Fibroblast of skin of left biceps (primary cell): ENCODE measurements at regions not wholly inside any gene's neighbourhood (a gene's known extent, or its start where the extent isn't known, plus 50 kb on each side); places are given as distances from the start of the nearest gene placed in this dataset.

Experiments used
- DNase-seq, 2 experiments: peaks; one replicate each; pipeline ENCODE4 v3.0.0-alpha.2; 2013; ENCODE audit warnings: low read depth in 2 of 2

DNA sequence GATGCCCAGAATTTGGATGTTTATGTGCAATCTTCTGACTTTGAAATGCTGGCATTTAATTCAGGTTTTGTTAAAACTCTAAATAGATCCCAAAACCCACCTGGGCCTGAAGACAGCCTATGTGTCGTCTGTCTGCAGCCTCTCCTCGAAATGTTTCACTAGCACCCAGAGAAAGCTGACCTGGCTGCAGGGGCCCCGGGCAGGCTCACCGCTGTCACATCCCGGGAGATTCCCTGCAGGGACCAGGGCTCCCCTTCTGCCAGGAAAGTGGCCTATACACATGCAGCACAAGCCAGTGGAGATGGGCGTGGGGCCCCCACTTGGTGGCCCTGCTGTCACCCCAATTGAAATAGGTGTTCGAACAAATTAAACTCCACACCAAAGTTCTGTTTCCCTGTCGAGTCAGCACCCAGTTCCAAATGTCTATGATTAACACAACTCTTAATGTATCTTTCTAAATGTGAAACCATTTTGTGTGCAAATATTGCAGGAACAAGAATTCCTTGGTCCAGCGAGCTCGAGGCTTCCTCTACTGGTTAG is 145.8 kb upstream of the ZNF507 start:
- no peak for DNase-seq

DNA sequence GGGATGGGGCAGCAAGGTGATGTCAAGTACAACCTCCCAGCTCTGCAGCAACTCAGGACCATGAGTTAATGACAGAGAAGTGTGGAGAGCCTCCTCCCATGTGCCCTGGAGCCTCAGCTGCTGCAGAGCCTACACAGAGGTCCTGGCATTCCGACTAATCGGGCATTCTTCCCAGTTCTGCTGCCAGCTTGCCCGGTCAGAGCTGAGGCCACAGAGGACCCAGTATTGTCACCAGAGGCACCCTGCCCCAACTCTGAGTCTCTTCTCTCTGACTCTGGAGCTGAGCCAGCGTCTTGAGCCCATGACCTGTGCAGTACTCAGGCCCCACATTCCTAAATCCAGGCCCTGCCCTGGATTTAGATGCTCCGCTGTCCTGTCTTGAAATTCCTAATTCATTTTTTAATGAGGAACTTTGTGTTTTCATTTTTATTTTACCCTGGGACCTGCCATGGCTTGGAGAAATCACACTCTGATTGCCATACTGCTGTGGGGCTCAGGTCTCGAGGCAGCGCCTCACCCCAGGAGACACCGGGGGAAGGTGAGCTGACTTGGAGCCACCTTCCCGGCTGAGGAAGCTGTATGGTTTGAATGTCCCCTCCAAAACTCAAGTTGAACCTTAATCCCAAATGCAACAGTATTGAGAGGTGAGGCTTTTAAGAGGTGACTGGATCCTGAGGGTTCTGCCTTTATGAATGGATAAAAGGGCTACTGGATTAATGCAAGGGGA is 144.9 kb upstream of the ZNF507 start:
- no peak for DNase-seq

DNA sequence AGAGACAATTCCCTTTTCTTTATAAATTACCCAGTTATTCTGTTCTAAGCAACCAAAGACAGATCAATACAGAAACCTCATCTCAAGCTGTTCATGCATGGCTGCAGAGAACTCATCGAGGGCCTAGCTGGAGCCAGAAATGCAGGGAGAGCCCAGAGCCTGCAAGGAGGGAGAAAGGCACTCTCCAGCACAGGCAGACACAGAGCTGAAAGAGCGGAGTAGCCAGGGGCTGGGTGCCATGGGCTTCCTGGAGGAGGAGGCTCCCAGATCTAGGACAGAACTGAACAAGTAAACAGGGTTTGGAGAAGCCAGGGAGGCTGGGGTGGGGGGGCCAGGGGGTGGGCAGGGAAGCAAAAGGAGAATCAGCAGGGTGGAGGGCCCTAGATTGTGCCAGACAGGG is 144.2 kb upstream of the ZNF507 start:
- DNase-seq, result no peak

DNA sequence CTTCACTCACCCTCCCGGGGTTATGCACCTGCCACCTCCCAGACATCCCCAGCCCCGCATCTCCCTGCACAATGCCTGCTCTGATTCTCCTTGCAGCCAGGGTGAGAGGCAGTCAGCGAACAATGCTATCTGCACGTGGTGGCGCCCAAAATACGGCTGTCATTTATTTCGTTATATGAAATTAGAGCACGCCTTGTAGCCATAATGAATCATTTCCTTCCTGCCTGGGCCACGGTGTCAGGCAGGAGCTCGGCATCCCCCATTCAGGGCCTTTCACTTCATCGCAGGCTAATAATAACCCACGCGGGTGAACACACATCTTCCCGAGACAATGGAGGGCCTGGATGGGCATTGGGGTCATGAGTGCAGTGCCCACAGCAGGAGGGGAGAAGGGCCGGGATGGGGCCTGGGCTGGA is 143.8 kb upstream of the ZNF507 start:
- DNase-seq, result no peak

DNA sequence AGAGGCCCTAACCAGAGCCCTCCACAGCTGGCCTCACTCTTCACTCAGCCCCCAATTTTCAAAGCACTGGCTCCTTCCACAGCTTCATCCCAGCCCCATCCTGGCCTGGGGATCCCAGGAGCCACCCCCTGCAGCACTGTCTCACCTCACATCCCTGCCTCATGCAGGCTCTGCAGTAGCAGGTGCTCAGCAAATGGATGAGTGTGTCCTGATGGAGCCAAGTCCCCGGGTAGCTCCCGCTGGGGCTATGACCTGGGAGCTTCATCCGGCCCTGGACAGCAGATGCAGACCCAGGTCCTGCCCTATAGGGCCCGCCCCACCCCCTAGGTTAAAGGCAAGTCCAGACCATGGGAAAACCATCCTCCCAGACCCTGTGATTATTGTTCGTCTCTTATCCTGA is 143.2 kb upstream of the ZNF507 start:
- DNase-seq, result no peak

DNA sequence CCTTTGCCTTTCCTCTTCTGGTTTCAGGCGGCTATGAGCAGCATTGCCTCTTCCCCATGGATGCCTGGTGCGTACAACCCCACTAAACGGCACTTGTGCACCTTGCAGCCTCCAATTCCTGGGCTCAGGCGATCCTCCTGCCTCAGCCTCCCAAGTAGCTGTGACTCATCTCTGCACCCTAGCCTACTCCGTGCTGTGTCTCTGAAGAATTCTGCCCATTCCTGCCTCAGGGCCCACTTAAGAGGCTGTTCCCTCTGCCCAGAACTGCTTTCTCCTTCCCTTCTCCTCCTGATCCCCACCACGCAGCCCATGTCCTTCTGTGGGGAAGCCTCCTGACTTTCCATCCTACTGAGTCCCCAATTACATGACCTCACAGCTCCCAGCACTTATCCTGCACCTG is 142.2 kb upstream of the ZNF507 start:
- DNase-seq, result no peak

DNA sequence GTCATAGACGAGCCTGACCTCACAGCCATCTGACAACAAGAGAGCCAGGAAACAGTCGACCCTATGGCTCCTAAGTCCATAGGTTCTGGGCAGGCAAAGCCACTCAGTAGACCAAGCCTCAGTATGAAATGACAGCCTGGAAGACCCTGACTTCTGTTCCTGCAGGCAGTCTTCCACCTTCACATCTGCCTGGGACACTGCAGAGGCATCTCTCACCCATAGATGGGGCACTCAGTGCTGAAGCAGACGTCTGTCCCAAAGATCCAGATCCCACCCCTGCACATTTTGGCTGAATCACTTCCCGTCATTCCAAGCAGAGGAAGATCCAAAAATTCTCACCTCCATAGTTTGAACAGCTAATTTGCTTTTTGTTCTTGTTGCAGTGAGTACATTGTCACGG is 139.3 kb upstream of the ZNF507 start:
- DNase-seq, result no peak

DNA sequence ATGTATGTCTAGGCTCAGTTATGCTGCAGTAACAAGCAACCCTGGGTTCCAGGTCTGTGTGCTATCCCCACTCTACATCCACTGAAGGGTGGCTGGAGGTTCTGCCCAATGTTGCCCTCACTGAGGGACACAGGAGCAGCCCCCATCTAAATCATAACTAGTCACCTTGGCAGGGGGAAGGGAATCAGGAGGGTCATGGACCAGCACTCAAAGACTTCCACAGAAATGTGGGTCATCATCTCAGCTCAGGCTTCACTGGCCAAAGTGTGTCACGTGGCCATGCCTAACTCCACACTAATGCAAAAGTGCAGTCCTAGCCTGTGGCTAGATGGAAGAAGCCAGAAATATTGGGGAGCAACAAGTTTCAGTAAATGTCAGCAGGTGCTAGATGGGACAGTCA is 137.3 kb upstream of the ZNF507 start:
- no peak for DNase-seq

DNA sequence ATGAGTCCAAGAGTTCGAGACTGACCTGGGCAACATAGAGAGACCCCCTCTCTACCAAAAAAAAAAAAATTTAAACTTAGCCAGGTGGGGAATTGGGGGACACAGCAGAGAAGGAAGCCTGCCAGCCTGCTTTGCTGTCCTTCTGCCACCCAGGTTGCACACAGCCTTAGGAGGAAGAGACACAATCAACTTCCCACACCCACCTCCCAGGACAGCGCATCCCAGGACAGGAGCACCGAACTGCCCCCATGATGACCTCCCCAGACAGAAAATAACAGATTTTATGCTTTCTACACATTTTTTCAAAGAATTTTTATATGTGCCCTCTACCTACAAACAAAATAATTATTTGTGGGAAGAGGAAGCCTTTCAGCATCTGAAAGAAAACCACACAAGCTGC is 126.0 kb upstream of the ZNF507 start:
- DNase-seq, result no peak

DNA sequence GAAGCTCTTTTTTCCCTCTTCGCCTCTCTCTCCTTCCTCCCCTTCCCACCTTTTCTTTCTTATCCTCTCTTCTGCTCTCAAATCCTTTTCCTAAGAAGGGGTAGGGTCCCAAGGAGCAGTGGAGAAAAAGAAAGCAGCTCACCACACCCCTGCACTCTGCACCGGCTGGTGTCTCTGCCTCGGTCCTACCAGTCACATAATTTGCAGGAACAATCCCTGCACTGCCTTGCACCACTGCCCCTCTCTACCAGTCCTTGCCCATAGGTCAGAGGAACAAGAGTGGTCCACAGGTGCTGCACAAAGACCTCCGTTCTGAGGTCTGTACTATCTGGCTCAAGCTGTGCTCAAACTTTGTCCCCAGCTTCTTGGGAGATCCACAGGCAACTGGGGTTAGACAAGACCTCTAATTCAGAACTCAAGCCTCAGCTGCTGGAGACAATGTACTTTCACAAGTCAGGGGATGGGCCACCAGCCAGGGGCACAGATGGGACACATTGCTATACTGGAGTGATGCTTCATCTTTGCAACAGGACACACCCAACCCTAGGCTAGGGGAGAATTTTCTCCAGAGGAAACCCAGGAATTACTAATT is 125.4 kb upstream of the ZNF507 start:
- DNase-seq, result no peak

DNA sequence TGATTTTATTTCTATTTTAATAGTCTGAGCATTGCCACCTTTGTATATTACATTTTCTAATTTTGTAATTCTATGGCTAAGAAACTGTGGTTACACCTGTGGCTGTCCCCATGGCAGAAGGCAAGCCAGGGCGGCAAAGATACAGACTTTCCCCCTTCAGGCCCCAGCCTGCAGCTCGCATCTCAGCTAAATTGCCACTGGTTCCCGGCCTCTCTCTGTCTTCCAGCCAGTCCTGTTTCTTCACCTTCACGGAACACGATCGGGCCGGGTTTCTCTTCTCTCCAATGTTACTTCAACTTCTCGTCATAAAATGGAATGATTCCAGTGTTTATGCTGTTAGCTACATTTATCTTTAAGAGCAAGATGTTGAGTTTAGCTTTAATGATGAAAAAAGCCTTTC is 124.5 kb upstream of the ZNF507 start:
- DNase-seq, result no peak

DNA sequence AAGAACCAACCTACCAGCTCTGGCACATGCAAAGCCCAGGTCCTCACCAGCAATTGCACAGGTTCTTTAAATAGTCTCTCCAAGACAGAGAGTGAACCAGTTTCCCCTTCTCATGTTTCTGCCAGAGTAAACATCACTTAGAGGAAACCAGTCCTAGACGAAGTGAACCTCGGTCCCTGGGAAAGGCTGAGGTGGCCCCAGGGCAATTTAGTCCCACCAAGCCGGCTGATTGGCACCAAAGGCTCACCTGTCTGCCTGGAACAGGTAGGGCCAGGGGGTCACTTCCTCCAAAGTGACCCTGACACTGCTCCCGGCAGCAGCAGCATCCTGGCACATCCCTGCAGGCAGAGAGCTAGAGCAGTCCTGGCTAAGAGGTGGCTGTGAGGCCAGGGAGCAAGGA is 122.9 kb upstream of the ZNF507 start:
- DNase-seq, result no peak

DNA sequence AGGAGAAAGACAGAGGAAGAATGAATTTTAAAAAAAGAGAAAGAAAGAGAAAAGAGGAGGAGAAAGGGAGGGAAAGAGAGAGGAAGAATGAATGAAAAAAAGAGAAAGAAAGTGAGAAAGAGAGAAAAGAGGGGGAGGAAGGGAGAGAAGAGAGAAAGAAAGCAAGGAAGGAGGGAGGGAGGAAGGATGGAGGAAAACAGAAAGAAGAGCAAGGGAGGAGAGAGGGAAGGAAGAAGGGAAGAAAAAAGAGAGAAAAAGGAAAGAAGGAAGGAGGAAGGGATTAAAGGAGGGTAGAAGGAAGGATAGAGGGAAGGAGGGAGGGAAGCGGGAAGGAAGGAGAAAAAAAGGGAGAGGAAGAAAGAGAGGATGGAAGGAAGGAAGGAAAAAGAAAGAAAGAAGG is 122.3 kb upstream of the ZNF507 start:
- no peak for DNase-seq

DNA sequence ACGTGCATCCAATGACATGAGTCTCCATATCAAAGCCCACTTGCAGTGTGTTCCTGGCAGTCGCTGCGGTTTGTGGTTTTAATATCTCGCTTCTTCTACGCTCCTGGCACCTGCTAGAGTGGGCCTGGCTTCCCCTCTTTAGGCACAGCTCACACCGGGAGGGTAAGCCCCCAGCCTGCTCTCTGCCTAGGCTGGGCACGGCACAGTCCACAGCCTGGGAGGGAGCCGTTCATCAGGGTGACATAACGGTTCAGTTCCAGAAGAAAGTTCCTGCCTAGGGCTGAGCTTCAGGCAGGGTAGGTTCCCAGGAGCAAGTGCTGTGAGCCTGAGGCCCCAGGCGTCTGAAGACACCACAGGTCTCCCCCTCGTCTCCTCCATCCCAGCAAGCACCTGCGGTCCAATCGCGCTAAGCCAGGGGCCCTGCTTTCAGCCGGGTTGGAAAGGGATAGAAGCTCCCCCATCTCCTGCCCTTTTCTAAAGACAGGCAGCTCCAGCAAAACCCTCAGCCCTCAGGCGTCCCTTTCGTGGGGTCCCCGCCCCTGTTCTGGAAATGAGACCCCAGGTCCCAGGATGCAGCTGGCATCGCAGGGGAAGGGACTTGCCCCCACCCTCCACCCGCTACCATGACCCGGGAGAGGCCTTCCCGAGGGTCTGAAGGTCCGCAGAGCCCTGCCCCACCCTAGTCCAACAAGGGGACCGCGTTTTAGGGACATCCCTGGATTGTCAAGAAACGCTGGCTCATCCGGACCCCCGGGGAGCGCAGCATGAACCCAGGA is 121.6 kb upstream of the ZNF507 start:
- no peak for DNase-seq

DNA sequence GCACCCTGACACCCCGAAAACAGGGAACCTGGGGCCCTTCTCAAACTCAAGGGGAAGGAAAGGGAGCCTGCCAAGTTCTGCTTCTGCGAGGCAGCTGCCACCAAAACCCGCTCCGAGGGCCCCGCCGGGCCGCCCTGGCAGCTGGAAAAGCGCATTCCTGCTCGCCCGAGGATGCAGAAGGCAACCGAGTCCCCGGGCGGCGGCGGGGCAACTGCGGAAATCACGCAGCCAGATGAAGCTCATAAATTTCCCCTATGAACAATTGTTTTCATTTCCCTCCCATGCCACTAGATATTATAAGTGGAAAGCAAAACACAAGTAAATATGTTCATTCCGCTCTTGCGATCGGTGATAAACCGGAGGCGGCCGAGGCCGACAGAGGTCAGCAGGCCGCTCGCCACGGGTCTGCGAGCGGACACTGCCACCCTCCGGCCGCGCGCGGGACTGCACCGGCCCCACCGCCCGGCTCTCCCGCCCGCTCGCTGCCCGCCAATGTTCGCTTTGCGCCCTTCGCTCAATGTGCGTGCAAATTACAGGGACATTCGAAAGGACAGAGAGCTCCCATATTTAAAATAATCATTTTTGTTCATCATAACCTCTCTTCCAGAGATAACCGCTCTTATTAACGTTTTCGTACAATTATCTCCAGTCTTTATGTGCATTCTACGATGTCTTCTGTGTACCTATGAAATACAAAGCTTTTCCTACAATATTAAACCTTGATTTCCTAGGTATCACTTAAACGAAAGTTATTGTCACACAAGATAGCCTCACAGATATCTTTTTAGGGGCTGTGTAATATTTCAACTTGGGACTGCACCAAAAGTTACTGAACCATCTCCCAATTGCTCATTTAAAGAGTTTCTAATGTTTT is 120.8 kb upstream of the ZNF507 start:
- no peak for DNase-seq

DNA sequence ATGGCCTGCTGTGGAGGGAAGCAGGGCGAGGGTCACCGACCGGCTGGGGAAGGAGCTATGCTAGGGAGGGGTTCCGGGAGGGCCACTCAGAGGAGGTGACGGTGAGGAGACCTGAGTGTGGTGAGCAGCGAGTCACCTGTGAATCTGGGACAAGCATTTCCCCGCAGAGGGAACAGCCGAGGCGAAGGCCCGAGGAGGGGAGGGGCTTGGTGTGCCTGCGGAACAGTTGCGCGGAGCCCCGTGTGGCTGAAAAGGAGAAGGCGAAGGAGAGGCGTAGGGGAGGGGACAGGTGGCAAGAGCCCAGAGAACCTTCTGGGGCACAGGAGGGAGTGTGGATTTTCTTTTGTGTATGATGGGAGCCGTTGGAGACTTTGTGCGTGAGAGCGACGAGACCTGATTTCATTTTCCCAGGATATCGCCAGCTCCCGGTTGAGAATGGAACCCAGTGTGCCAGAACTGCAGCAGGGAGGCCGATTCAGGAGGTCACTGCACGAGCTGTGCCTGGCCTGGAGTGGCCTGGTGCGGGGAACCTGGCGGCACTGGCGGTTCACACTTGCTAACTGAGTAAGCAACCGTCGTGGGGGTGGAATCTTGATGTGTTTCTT is 117.7 kb upstream of the ZNF507 start:
- no peak for DNase-seq

DNA sequence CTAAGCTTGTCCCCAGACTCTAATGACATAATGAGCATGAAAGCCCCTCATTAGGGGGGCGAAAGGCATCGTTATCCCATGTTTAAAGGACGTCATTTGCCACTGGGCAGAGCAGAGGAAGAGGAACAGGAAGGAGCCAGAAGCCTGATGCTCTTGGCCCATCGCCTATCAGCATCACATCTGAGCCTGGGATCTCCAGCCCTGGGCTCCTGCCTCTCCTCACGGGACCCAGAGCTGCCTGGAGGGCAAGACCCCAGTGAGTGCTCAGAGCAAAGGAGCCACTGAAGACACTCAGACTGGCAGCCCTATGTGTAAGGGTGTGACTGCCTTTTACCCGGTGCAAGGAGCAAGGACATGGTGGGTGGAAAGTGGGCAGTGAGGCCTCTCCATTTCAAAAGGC is 115.0 kb upstream of the ZNF507 start:
- DNase-seq, result no peak

DNA sequence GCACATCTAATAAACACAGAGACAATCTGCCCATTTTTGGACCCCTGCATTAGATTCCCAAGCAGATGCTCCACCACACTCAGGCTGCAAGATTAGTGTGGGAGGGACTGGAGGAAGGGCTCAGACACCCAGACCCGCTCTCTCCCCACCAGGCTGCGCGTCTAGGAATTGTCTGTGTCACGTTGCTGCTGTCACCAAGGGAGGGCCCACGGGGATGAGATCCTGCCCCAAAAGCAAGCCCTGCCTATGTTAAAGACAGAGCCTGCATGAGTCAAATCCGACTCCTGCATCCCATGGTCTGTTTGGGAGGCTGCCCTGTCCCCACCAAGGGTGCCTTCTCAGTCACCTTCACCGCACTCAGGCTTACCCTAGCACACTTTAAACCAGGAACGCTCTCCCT is 114.4 kb upstream of the ZNF507 start:
- no peak for DNase-seq

DNA sequence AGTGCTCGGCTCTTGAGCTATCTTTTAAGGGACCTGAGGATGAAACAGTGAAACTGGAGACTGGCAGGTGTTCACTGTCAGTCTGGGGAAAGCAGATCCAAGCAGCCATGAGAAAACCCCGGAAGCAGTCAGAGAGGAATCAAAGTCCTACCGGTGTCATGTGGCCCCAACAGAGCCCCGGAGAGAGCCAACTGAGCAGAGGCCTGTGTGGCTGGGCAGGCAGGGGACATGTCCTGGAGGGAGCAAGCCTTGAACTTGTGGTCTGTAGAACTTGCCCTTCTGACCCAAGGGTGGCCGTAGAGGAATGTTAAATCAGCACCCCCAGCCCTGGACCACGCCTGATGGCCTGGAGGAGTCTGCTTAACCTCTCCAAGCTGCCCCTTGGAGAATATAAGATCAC is 113.7 kb upstream of the ZNF507 start:
- DNase-seq, result no peak

DNA sequence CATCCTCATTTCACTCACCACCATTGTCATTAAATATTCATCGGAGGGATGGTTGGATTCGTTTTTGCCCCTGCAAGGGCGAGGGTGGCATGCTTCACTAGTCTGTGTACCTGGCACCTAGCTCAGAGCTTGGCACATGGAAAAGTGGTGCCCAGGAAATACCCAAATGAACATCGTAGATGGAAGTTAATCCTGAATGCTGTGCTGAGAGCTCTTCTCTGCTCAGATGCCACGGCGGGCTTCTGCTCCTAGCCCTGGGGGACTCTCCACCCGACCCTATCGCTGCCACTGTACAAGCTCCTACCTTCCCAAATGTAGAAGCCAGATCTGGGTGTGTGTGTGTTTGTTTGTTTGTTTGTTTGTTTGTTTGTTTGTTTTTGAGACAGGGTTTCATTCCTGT is 113.0 kb upstream of the ZNF507 start:
- DNase-seq, result no peak

DNA sequence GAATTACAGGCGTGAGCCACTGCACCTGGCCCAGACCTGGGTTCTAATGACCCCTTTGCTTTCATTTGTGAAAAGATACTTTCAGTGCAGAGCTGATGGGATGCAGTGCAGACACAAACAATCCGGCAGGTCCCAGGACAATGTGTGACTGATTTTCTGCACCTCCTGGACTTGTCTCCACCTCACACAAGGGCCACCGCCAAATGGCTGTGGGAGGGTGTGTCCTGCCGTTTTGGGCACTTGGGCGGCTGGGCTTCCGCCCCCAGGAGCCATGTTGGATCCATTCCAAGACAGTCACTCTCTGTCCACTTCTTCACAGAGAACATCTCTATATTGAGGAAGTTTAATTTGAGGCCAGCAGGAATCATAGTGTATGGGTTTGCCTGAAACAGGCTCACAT is 112.3 kb upstream of the ZNF507 start:
- DNase-seq, result no peak

DNA sequence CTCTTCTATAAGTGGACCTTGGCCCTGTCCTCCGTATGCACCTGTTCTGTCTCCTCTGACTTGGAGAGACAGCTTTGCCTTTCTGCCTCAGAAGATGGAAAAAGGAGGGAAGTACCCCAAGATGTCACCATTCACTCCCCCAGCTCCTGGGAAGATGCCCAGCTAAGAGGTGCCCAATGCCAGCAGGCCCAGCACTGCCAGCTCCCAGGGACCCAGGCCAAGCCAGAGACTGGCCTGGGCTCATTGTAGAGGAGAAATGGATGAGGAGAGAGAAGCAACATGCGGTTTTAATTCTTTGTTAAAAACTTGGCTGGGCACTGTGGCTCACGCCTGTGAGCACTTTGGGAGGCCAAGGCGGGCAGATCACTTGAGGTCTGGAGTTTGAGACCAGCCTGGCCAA is 111.5 kb upstream of the ZNF507 start:
- no peak for DNase-seq
